ENCODE measurements at regions not wholly inside any gene's neighbourhood (a gene's known extent, or its start where the extent isn't known, plus 50 kb on each side); places are given as distances from the start of the nearest gene placed in this dataset.

- no peak for TF ChIP-seq CTCF (IDR thresholded peaks at IDR 0.05)
- TF ChIP-seq POLR2A (IDR thresholded peaks at IDR 0.05), result no peak
Measured at GRCh38 chr12:89797436-89797835, 88.8 kb upstream of the ATP2B1 start.
